GM12874 (cell line): ENCODE measurements at regions not wholly inside any gene's neighbourhood (a gene's known extent, or its start where the extent isn't known, plus 50 kb on each side); places are given as distances from the start of the nearest gene placed in this dataset.

Experiments used
- CTCF ChIP-seq: IDR thresholded peaks from 2 replicates; pipeline ENCODE4 v1.5.1; 2011; ENCODE audit warnings: low read depth, mild to moderate bottlenecking, control low read depth, low read length, moderate library complexity; ENCODE audit not compliant: insufficient read depth

GRCh38 chr5:118533923-118534322, 454.4 kb downstream of the DTWD2 start:
- no peak for TF ChIP-seq CTCF

DNA sequence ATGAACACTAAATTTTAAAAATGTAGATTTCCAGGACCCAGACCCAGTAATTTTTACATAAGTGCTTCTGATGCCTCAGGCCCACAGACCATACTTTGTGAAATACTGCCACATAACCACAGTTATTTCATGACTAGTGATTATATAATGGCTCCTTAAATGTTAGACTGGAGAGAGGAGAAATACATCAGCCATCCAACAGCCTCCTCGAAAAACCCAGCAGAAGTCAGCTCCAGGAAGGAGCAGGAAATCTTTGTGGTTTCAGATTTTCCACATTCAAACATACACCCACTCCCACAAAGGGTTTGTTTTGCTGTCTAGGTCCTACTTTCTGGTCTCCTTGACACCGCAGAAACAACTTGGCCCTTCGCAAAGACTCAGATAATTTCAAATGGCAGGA, 455.2 kb downstream of the DTWD2 start:
- no peak for TF ChIP-seq CTCF

- no peak for TF ChIP-seq CTCF
Measured at GRCh38 chr5:118531276-118531675, 457.1 kb downstream of the DTWD2 start.

GRCh38 chr5:118529361-118530144, 458.8 kb downstream of the DTWD2 start:
- TF ChIP-seq CTCF = no peak

GRCh38 chr5:118522626-118523025, 465.7 kb downstream of the DTWD2 start:
- no peak for TF ChIP-seq CTCF

GRCh38 chr5:118520771-118521415, 467.5 kb downstream of the DTWD2 start:
- no peak for TF ChIP-seq CTCF

GRCh38 chr5:118519466-118519865, 468.9 kb downstream of the DTWD2 start:
- no peak for TF ChIP-seq CTCF
